ENCODE measurements at regions not wholly inside any gene's neighbourhood (a gene's known extent, or its start where the extent isn't known, plus 50 kb on each side); places are given as distances from the start of the nearest gene placed in this dataset.

- no peak for TF ChIP-seq GATA2 (IDR thresholded peaks at IDR 0.05; ENCODE audit: low read depth, low read length)
- no peak for TF ChIP-seq GATA3 (IDR thresholded peaks at IDR 0.05; ENCODE audit: low read depth, low read length)
Measured at GRCh38 chr6:137378090-137378369, 116.2 kb downstream of the OLIG3 start.
